H1 (cell line): ENCODE measurements at regions not wholly inside any gene's neighbourhood (a gene's known extent, or its start where the extent isn't known, plus 50 kb on each side); places are given as distances from the start of the nearest gene placed in this dataset.

Source experiments
- CTCF ChIA-PET: fragments of 300-600 bp; sonication (Branson Sonifier 250); formaldehyde crosslinking; loops from one replicate; lab custom pipeline; 2021; ENCODE audit not compliant: partially characterized antibody; lab: Charles Lee
- POLR2A ChIA-PET: fragments of 300-600 bp; sonication (Branson Sonifier 250); formaldehyde crosslinking; loops from one replicate; lab custom pipeline; 2021; ENCODE audit warnings: inconsistent platforms; ENCODE audit not compliant: partially characterized antibody; lab: Charles Lee
- DNase-seq, 2 experiments: peaks; one replicate each; pipeline versions ENCODE4 v3.0.0 to v3.0.0-alpha.2; 2010 to 2022; ENCODE audit warnings: low spot score in 2 of 2, low read depth in 1 of 2, mixed read lengths in 1 of 2
- FAIRE-seq: peaks from 2 replicates; lab custom pipeline; 2011; peaks lifted over from hg19 to GRCh38; lab: Jason Lieb, UNC
- H2AFZ ChIP-seq: 2 replicates; pipeline ENCODE4 v1.8.1; 2012; ENCODE audit warnings: low read length, inconsistent platforms
- H2AK5ac ChIP-seq: 2 replicates; pipeline ENCODE4 v1.6.1; 2013; ENCODE audit warnings: low read depth, low read length
- H2BK120ac ChIP-seq: replicated peaks from 2 replicates; pipeline ENCODE3; 2013; ENCODE audit warnings: low read depth, low read length, inconsistent platforms
- H2BK12ac ChIP-seq: 2 replicates; pipeline ENCODE4 v1.6.1; 2013; ENCODE audit warnings: low read depth, low read length
- H2BK15ac ChIP-seq: 2 replicates; pipeline ENCODE4 v1.6.1; 2013; ENCODE audit warnings: low read length
- H2BK20ac ChIP-seq: 2 replicates; pipeline ENCODE4 v1.6.1; 2013; ENCODE audit warnings: low read length
- H2BK5ac ChIP-seq: 2 replicates; pipeline ENCODE4 v1.6.1; 2013; ENCODE audit warnings: low read depth, low read length
- H3K14ac ChIP-seq: 2 replicates; pipeline ENCODE4 v1.6.1; 2013; ENCODE audit warnings: inconsistent platforms; ENCODE audit not compliant: insufficient read length
- H3K18ac ChIP-seq: 2 replicates; pipeline ENCODE4 v1.6.1; 2013; ENCODE audit warnings: low read length; ENCODE audit errors: extremely low read depth
- H3K23ac ChIP-seq: 2 replicates; pipeline ENCODE4 v1.6.1; 2013; ENCODE audit warnings: inconsistent platforms; ENCODE audit not compliant: insufficient read length
- H3K23me2 ChIP-seq: 2 replicates; pipeline ENCODE4 v1.6.1; 2013; ENCODE audit warnings: low read depth, low read length
- H3K27ac ChIP-seq: 2 replicates; pipeline ENCODE4 v1.6.1; 2011; ENCODE audit warnings: low read depth, low read length, inconsistent platforms
- H3K27me3 ChIP-seq, 4 experiments: replicated peaks in 1 of 4; 1 replicate in 1 of 4; 2 replicates in 3 of 4; pipeline versions ENCODE4 v1.6.1 to v1.8.1; 2011 to 2013; ENCODE audit warnings: low read length in 3 of 4, mild to moderate bottlenecking in 3 of 4, inconsistent platforms in 2 of 4, mixed read lengths in 2 of 4, moderate library complexity in 1 of 4; ENCODE audit not compliant: control insufficient read depth in 3 of 4, insufficient read depth in 3 of 4; ENCODE audit errors: extremely low read depth in 1 of 4
- H3K36me3 ChIP-seq, 4 experiments: 2 replicates each; pipeline versions ENCODE4 v1.6.1 to v1.8.1; 2011 to 2013; ENCODE audit warnings: mild to moderate bottlenecking in 4 of 4, low read length in 3 of 4, moderate library complexity in 2 of 4, control low read depth in 1 of 4, inconsistent platforms in 1 of 4; ENCODE audit not compliant: insufficient read depth in 4 of 4, control insufficient read depth in 2 of 4
- H3K4ac ChIP-seq: replicated peaks from 2 replicates; pipeline ENCODE3; 2013; ENCODE audit warnings: low read length, low read depth, mixed read lengths, inconsistent platforms; ENCODE audit not compliant: insufficient read length
- H3K4me1 ChIP-seq, 4 experiments: replicated peaks in 1 of 4; 1 replicate in 1 of 4; 2 replicates in 3 of 4; pipeline versions ENCODE4 v1.6.1 to v1.8.1; 2011 to 2013; ENCODE audit warnings: low read length in 3 of 4, inconsistent platforms in 2 of 4, mixed read lengths in 1 of 4; ENCODE audit not compliant: insufficient read depth in 4 of 4, control insufficient read depth in 3 of 4
- H3K4me2 ChIP-seq, 2 experiments: 2 replicates each; pipeline versions ENCODE4 v1.6.1 to v1.8.1; 2011 to 2013; ENCODE audit warnings: low read depth in 2 of 2, low read length in 2 of 2, control low read depth in 1 of 2, inconsistent platforms in 1 of 2, mild to moderate bottlenecking in 1 of 2; ENCODE audit not compliant: insufficient read depth in 1 of 2
- H3K4me3 ChIP-seq, 4 experiments: fragments of 200-600, 300-600 bp in 1 of 4; sonication (generic), shearing (Covaris generic), sonication (Bioruptor Twin) in 1 of 4; 2 replicates each; pipeline versions ENCODE4 v1.5.1 to v1.8.1; 2011 to 2016; ENCODE audit warnings: low read length in 4 of 4, low read depth in 3 of 4, control low read depth in 2 of 4, inconsistent platforms in 2 of 4, mild to moderate bottlenecking in 2 of 4, mixed read lengths in 1 of 4, moderate library complexity in 1 of 4; ENCODE audit not compliant: insufficient read depth in 2 of 4; ENCODE audit errors: extremely low read depth in 1 of 4
- H3K56ac ChIP-seq: replicated peaks from 2 replicates; pipeline ENCODE3; 2013; ENCODE audit warnings: low read depth, mild to moderate bottlenecking, mixed read lengths, low read length, inconsistent platforms; ENCODE audit not compliant: insufficient read length
- H3K79me1 ChIP-seq: 2 replicates; pipeline ENCODE4 v1.6.1; 2013; ENCODE audit warnings: low read depth, low read length, control low read depth
- H3K79me2 ChIP-seq, 2 experiments: 2 replicates each; pipeline versions ENCODE4 v1.6.1 to v1.8.1; 2012 to 2013; ENCODE audit warnings: low read length in 2 of 2, mild to moderate bottlenecking in 2 of 2, inconsistent platforms in 1 of 2; ENCODE audit not compliant: insufficient read depth in 2 of 2, control insufficient read depth in 1 of 2
- H3K9ac ChIP-seq, 4 experiments: replicated peaks in 1 of 4; 1 replicate in 1 of 4; 2 replicates in 3 of 4; pipeline versions ENCODE4 v1.6.1 to v1.8.1; 2011 to 2013; ENCODE audit warnings: low read depth in 3 of 4, low read length in 3 of 4, control low read depth in 2 of 4, mild to moderate bottlenecking in 2 of 4, moderate library complexity in 2 of 4, inconsistent platforms in 1 of 4; ENCODE audit errors: extremely low read depth in 1 of 4
- H3K9me3 ChIP-seq, 2 experiments: 2 replicates each; pipeline versions ENCODE4 v1.6.1 to v1.8.1; 2012 to 2013; ENCODE audit warnings: mild to moderate bottlenecking in 2 of 2, moderate library complexity in 2 of 2, control low read depth in 1 of 2, inconsistent platforms in 1 of 2, low read depth in 1 of 2, low read length in 1 of 2, mixed read lengths in 1 of 2; ENCODE audit not compliant: insufficient read depth in 2 of 2
- H4K20me1 ChIP-seq, 2 experiments: replicated peaks in 1 of 2; 2 replicates each; pipeline versions ENCODE3 to v1.8.1; 2011 to 2013; ENCODE audit warnings: inconsistent platforms in 2 of 2, low read length in 2 of 2, mild to moderate bottlenecking in 1 of 2; ENCODE audit not compliant: insufficient read depth in 2 of 2, control insufficient read depth in 1 of 2
- H4K5ac ChIP-seq: 2 replicates; pipeline ENCODE4 v1.6.1; 2013; ENCODE audit warnings: low read length, low read depth, mixed read lengths, inconsistent platforms; ENCODE audit not compliant: insufficient read length
- H4K8ac ChIP-seq: 2 replicates; pipeline ENCODE4 v1.8.0; 2013; ENCODE audit warnings: mild to moderate bottlenecking, moderate library complexity, low read length, inconsistent platforms; ENCODE audit not compliant: insufficient read depth; ENCODE audit errors: extremely low read depth
- H4K91ac ChIP-seq: replicated peaks from 2 replicates; pipeline ENCODE3; 2013; ENCODE audit warnings: low read length, mixed read lengths, inconsistent platforms; ENCODE audit not compliant: insufficient read length
- CTCF ChIP-seq, 3 experiments: IDR thresholded peaks; 1 replicate in 2 of 3; 2 replicates in 1 of 3; pipeline versions ENCODE4 v1.5.1 to v1.6.1; 2011; ENCODE audit warnings: low read length in 3 of 3, mild to moderate bottlenecking in 3 of 3, inconsistent platforms in 2 of 3, low read depth in 1 of 3, moderate library complexity in 1 of 3; ENCODE audit not compliant: insufficient read depth in 1 of 3; ENCODE audit errors: control extremely low read depth in 1 of 3
- MAX ChIP-seq: IDR thresholded peaks from 2 replicates; pipeline ENCODE4 v1.6.1; 2012; ENCODE audit warnings: inconsistent platforms
- PHF8 ChIP-seq: fragments of 200-600 bp; sonication (generic); conservative IDR thresholded peaks from 2 replicates; pipeline ENCODE4 v1.7.1; 2012; ENCODE audit warnings: low read depth, mild to moderate bottlenecking, inconsistent platforms, low read length, moderate library complexity
- RAD21 ChIP-seq, 2 experiments: IDR thresholded peaks in 1 of 2; conservative IDR thresholded peaks in 1 of 2; 2 replicates each; pipeline ENCODE4 v1.6.1; 2011; ENCODE audit warnings: low read depth in 2 of 2, low read length in 2 of 2, improper control_type of control experiment in 1 of 2, inconsistent platforms in 1 of 2, mild to moderate bottlenecking in 1 of 2, moderate library complexity in 1 of 2
- RBBP5 ChIP-seq: IDR thresholded peaks from 2 replicates; pipeline ENCODE4 v1.7.1; 2012; ENCODE audit warnings: low read depth, mild to moderate bottlenecking, inconsistent platforms, low read length, moderate library complexity, borderline replicate concordance
- YY1 ChIP-seq: IDR thresholded peaks from 2 replicates; pipeline ENCODE4 v1.6.1; 2011; ENCODE audit warnings: low read depth, mild to moderate bottlenecking, low read length
- WGBS, 2 experiments: shearing (Covaris generic) in 1 of 2; methylation state at CpG; one replicate each; pipeline versions ENCODE4 v1.1.6 to v1.1.7; 2013 to 2015; ENCODE audit warnings: low lambda C conversion rate in 2 of 2, mixed read lengths in 2 of 2, inconsistent platforms in 1 of 2, low coverage in 1 of 2, missing lambda C conversion rate in 1 of 2; ENCODE audit not compliant: insufficient replicate concordance in 2 of 2, insufficient coverage in 1 of 2, insufficient read length in 1 of 2; ENCODE audit errors: extremely low coverage in 1 of 2, missing lambda C conversion rate in 1 of 2; 5-methylcytosine and 5-hydroxymethylcytosine counted together

DNA sequence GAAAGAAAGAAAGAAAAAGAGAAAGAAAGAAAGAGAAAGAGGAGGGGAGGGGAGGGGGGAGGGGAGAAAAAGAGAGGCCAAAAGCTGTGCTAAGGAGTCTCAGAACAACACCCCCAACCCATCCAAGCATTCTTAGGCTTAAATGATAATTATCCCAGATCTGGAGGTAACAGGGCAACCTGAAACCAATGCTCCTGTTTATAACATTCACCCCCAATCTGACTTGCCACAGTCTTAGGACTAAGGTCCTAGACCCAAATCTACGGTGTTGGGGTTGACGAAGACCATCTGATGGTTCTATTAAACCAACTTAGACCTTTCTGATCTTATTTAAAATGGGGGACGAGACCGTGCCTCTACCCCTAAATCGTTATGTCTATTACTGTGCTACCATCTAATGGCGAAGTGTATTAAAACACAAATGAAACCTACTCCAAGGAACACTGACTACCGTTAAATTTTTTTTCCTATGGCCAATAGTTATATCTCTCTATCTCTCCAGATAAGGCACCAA lies 119.3 kb upstream of the CDC42BPA start:
- Histone ChIP-seq H3K9me3 (no peaks in the 10 kb centered on the region), H3K9ac (no peak overlapping the region), H2BK5ac (no peak overlapping the region), H4K8ac (no peak overlapping the region), H3K27ac (no peak overlapping the region), H2BK15ac (no peak overlapping the region), H3K18ac (no peak overlapping the region), H4K5ac (no peak overlapping the region), H2BK20ac (no peak overlapping the region), H2AK5ac (no peak overlapping the region), H3K4me2 (no peak overlapping the region), H4K20me1 (no peaks in the 10 kb centered on the region), H2BK120ac (no peak overlapping the region), H3K27me3 (no peaks in the 10 kb centered on the region), H2BK12ac (no peak overlapping the region), H3K23me2 (no peaks in the 10 kb centered on the region), H3K4me3 (no peak overlapping the region), H3K4me1 (peaks cover 0 to 5% (median 0%) of the 10 kb centered on the region in 4 experiments; a peak in 1 of 7 replicates), H3K56ac (no peak overlapping the region), H2AFZ (peak overlapping the region; percentile 100), H4K91ac (no peak overlapping the region), H3K79me2 (no peaks in the 10 kb centered on the region), H3K4ac (no peak overlapping the region), H3K79me1 (no peaks in the 10 kb centered on the region), H3K14ac (no peak overlapping the region), H3K36me3 (no peaks in the 10 kb centered on the region), H3K23ac (no peak overlapping the region)
- CTCF ChIA-PET, result interaction anchor here (0.9 to 1.7 kb wide), 6 partner anchors 211 to 526 kb away, joined by 3 to 8 read pairs (median 3); no protein-coding TSS in a partner anchor
- 63% methylated on average over 7 of the region's 7 CpGs; no CpG with 5 or more reads in 1 of the 2 experiments for WGBS, 2 experiments
- DNase-seq, result peak in 1 of 2 experiments; percentile 49
- no peak for FAIRE-seq
- peak; percentile 68; the same call in 1 of the 2 replicates for TF ChIP-seq YY1
- TF ChIP-seq PHF8, result no peak
- peak; percentile 82 to 84 for TF ChIP-seq RAD21 (IDR thresholded peaks at IDR 0.05 in 1 of 2, conservative IDR thresholded peaks at IDR 0.05 in 1 of 2; ENCODE audit: low read depth in 2 of 2, low read length in 2 of 2)
- no peak for TF ChIP-seq RBBP5
- no peak for TF ChIP-seq MAX
- peak in 2 of 3 experiments; percentile 29 to 34; a peak in 2 of 4 replicates for TF ChIP-seq CTCF (IDR thresholded peaks at IDR 0.05; ENCODE audit: control extremely low read depth in 1 of 3, insufficient read depth in 1 of 3, low read depth in 1 of 3, low read length in 3 of 3)
- POLR2A ChIA-PET, result no interaction called here
